ENCODE measurements at regions not wholly inside any gene's neighbourhood (a gene's known extent, or its start where the extent isn't known, plus 50 kb on each side); places are given as distances from the start of the nearest gene placed in this dataset.

- no peak overlapping the region for H3K4me3 ChIP-seq (ENCODE audit: low read depth, low read length)
- DNase-seq (ENCODE audit: low read depth in 4 of 6, low spot score in 6 of 6): peak in 1 of 6 donors; percentile 7
- no CpG with 5 or more reads among the region's 1 CpG for WGBS (ENCODE audit: insufficient coverage)
Observed at GRCh38 chr13:90156390-90156789, 1191.1 kb upstream of the MIR17HG start.

GRCh38 chr13:90168953-90169352 is 1178.5 kb upstream of the MIR17HG start:
- no peak overlapping the region for H3K27ac ChIP-seq (ENCODE audit: low read depth, low read length)
- no CpG with 5 or more reads among the region's 1 CpG for WGBS (ENCODE audit: insufficient coverage)
- H3K4me3 ChIP-seq (ENCODE audit: low read depth, low read length): no peak overlapping the region
- no peaks in the 10 kb centered on the region for H3K9me3 ChIP-seq (ENCODE audit: control insufficient read depth, insufficient read depth, low read length)
- H3K36me3 ChIP-seq (ENCODE audit: control insufficient read depth, insufficient read depth, low read length): no peaks in the 10 kb centered on the region
- H3K4me1 ChIP-seq (ENCODE audit: control insufficient read depth, insufficient read depth, low read length): no peaks in the 10 kb centered on the region
- DNase-seq (ENCODE audit: low read depth in 4 of 6, low spot score in 6 of 6): no peak
- H3K27me3 ChIP-seq (ENCODE audit: control insufficient read depth, insufficient read depth, low read length): no peaks in the 10 kb centered on the region

More at GRCh38 chr13:90156390-90156789, 1191.1 kb upstream of the MIR17HG start:
- Histone ChIP-seq H3K36me3 (ENCODE audit: control insufficient read depth, insufficient read depth, low read length) (no peaks in the 10 kb centered on the region), H3K27ac (ENCODE audit: low read depth, low read length) (no peak overlapping the region), H3K27me3 (ENCODE audit: control insufficient read depth, insufficient read depth, low read length) (no peaks in the 10 kb centered on the region), H3K4me1 (ENCODE audit: control insufficient read depth, insufficient read depth, low read length) (no peaks in the 10 kb centered on the region), H3K9me3 (ENCODE audit: control insufficient read depth, insufficient read depth, low read length) (no peaks in the 10 kb centered on the region)

DNA sequence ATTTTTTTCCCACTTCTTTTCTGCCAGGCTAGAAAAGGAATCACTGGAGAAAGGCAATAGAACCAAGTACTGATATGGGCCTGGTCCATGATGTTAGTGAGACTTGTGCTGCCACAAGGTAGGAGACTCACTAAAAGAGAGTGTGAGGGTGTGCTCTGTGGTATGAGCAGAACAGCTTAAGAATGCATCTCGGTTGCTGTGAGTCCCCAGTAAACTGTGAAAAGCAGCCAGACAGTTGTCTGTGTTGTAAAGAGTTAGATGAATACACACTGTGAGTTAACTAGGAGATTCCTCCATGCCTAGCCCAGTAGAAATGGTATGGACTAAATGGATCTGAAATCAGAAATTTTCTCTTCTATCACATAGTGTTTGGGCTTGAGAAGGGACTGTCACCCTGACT is 1177.3 kb upstream of the MIR17HG start:
- H3K4me3 ChIP-seq (ENCODE audit: low read depth, low read length): no peak overlapping the region
- no peak for DNase-seq (ENCODE audit: low read depth in 4 of 6, low spot score in 6 of 6)
- no peaks in the 10 kb centered on the region for H3K4me1 ChIP-seq (ENCODE audit: control insufficient read depth, insufficient read depth, low read length)
- 83% methylated on average over 1 of the region's 1 CpG for WGBS (ENCODE audit: insufficient coverage)
- H3K9me3 ChIP-seq (ENCODE audit: control insufficient read depth, insufficient read depth, low read length): no peaks in the 10 kb centered on the region
- no peak overlapping the region for H3K27ac ChIP-seq (ENCODE audit: low read depth, low read length)
- no peaks in the 10 kb centered on the region for H3K36me3 ChIP-seq (ENCODE audit: control insufficient read depth, insufficient read depth, low read length)
- no peaks in the 10 kb centered on the region for H3K27me3 ChIP-seq (ENCODE audit: control insufficient read depth, insufficient read depth, low read length)

DNA sequence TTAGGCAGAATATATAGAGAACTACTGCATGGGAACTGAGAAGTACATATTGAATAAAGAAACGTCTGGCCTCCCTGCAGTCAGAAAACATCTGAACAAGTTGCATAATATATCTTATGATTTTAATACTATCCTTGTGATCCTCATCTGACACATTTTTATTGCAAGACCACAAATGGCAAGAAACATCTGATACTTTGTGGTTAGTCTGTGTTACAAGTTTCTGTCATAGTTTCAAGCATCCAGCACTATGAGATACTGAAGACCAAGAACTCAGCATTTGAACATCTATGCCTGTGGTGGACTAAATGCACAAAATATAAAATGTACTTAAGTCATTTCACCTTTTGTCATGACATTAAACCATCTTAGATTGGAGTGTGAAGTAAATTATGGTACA is 1175.8 kb upstream of the MIR17HG start:
- Histone ChIP-seq H3K4me1 (ENCODE audit: control insufficient read depth, insufficient read depth, low read length) (no peaks in the 10 kb centered on the region), H3K27ac (ENCODE audit: low read depth, low read length) (no peak overlapping the region), H3K4me3 (ENCODE audit: low read depth, low read length) (no peak overlapping the region), H3K27me3 (ENCODE audit: control insufficient read depth, insufficient read depth, low read length) (no peaks in the 10 kb centered on the region), H3K9me3 (ENCODE audit: control insufficient read depth, insufficient read depth, low read length) (no peaks in the 10 kb centered on the region), H3K36me3 (ENCODE audit: control insufficient read depth, insufficient read depth, low read length) (no peaks in the 10 kb centered on the region)
- WGBS (ENCODE audit: insufficient coverage): no CpG with 5 or more reads among the region's 1 CpG
- no peak for DNase-seq (ENCODE audit: low read depth in 4 of 6, low spot score in 6 of 6)

- DNase-seq (ENCODE audit: low read depth in 4 of 6, low spot score in 6 of 6): peak in 2 of 6 donors; percentile 77 to 85
Observed at GRCh38 chr13:90177512-90177911, 1170.0 kb upstream of the MIR17HG start.

GRCh38 chr13:90184355-90184754 is 1163.1 kb upstream of the MIR17HG start:
- no peaks in the 10 kb centered on the region for H3K36me3 ChIP-seq (ENCODE audit: control insufficient read depth, insufficient read depth, low read length)
- H3K9me3 ChIP-seq (ENCODE audit: control insufficient read depth, insufficient read depth, low read length): no peaks in the 10 kb centered on the region
- no CpG with 5 or more reads among the region's 1 CpG for whole genome bisulfite sequencing (ENCODE audit: insufficient coverage)
- no peak overlapping the region for H3K27ac ChIP-seq (ENCODE audit: low read depth, low read length)
- H3K4me1 ChIP-seq (ENCODE audit: control insufficient read depth, insufficient read depth, low read length): no peaks in the 10 kb centered on the region
- no peaks in the 10 kb centered on the region for H3K27me3 ChIP-seq (ENCODE audit: control insufficient read depth, insufficient read depth, low read length)
- no peak for DNase-seq (ENCODE audit: low read depth in 4 of 6, low spot score in 6 of 6)
- no peak overlapping the region for H3K4me3 ChIP-seq (ENCODE audit: low read depth, low read length)

More at GRCh38 chr13:90177512-90177911, 1170.0 kb upstream of the MIR17HG start:
- no peaks in the 10 kb centered on the region for H3K4me1 ChIP-seq (ENCODE audit: control insufficient read depth, insufficient read depth, low read length)
- H3K27ac ChIP-seq (ENCODE audit: low read depth, low read length): no peak overlapping the region
- no CpG with 5 or more reads among the region's 1 CpG for WGBS (ENCODE audit: insufficient coverage)
- H3K4me3 ChIP-seq (ENCODE audit: low read depth, low read length): no peak overlapping the region
- no peaks in the 10 kb centered on the region for H3K27me3 ChIP-seq (ENCODE audit: control insufficient read depth, insufficient read depth, low read length)
- no peaks in the 10 kb centered on the region for H3K9me3 ChIP-seq (ENCODE audit: control insufficient read depth, insufficient read depth, low read length)
- H3K36me3 ChIP-seq (ENCODE audit: control insufficient read depth, insufficient read depth, low read length): no peaks in the 10 kb centered on the region

DNA sequence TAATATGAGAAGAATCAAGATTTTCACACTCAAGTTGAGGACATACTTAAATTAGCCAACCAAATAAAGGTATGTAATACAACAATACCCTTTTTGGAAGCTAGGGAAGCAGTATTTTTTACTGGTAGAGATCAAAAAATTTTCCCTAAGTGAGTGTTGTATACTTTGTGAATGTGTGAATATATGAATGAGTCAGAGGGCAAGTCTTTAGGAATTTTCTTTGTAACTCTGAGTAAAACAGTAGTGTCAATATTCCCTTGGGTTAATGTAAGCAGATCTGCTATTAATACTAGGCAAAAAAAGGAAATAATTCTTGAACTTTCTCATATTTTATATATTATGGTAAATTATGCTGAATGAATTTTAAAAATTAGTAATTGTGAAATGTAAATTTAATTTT is 1161.8 kb upstream of the MIR17HG start:
- H3K4me1 ChIP-seq (ENCODE audit: control insufficient read depth, insufficient read depth, low read length): no peaks in the 10 kb centered on the region
- no peaks in the 10 kb centered on the region for H3K9me3 ChIP-seq (ENCODE audit: control insufficient read depth, insufficient read depth, low read length)
- H3K27me3 ChIP-seq (ENCODE audit: control insufficient read depth, insufficient read depth, low read length): no peaks in the 10 kb centered on the region
- no peak for DNase-seq (ENCODE audit: low read depth in 4 of 6, low spot score in 6 of 6)
- H3K36me3 ChIP-seq (ENCODE audit: control insufficient read depth, insufficient read depth, low read length): no peaks in the 10 kb centered on the region
- no peak overlapping the region for H3K4me3 ChIP-seq (ENCODE audit: low read depth, low read length)
- H3K27ac ChIP-seq (ENCODE audit: low read depth, low read length): no peak overlapping the region

GRCh38 chr13:90187478-90188350 is 1159.8 kb upstream of the MIR17HG start:
- Histone ChIP-seq H3K27ac (ENCODE audit: low read depth, low read length) (no peak overlapping the region), H3K27me3 (ENCODE audit: control insufficient read depth, insufficient read depth, low read length) (no peaks in the 10 kb centered on the region), H3K9me3 (ENCODE audit: control insufficient read depth, insufficient read depth, low read length) (no peaks in the 10 kb centered on the region), H3K4me1 (ENCODE audit: control insufficient read depth, insufficient read depth, low read length) (no peaks in the 10 kb centered on the region), H3K36me3 (ENCODE audit: control insufficient read depth, insufficient read depth, low read length) (no peaks in the 10 kb centered on the region), H3K4me3 (ENCODE audit: low read depth, low read length) (no peak overlapping the region)
- WGBS (ENCODE audit: insufficient coverage): no CpG with 5 or more reads among the region's 5 CpGs
- peak in 2 of 6 donors; percentile 73 to 79 for DNase-seq (ENCODE audit: low read depth in 4 of 6, low spot score in 6 of 6)

GRCh38 chr13:90188351-90188636 is 1159.2 kb upstream of the MIR17HG start:
- Histone ChIP-seq H3K36me3 (ENCODE audit: control insufficient read depth, insufficient read depth, low read length) (no peaks in the 10 kb centered on the region), H3K4me3 (ENCODE audit: low read depth, low read length) (no peak overlapping the region), H3K4me1 (ENCODE audit: control insufficient read depth, insufficient read depth, low read length) (no peaks in the 10 kb centered on the region), H3K9me3 (ENCODE audit: control insufficient read depth, insufficient read depth, low read length) (no peaks in the 10 kb centered on the region), H3K27me3 (ENCODE audit: control insufficient read depth, insufficient read depth, low read length) (no peaks in the 10 kb centered on the region), H3K27ac (ENCODE audit: low read depth, low read length) (no peak overlapping the region)
- no CpG with 5 or more reads among the region's 3 CpGs for WGBS (ENCODE audit: insufficient coverage)
- no peak for DNase-seq (ENCODE audit: low read depth in 4 of 6, low spot score in 6 of 6)

DNA sequence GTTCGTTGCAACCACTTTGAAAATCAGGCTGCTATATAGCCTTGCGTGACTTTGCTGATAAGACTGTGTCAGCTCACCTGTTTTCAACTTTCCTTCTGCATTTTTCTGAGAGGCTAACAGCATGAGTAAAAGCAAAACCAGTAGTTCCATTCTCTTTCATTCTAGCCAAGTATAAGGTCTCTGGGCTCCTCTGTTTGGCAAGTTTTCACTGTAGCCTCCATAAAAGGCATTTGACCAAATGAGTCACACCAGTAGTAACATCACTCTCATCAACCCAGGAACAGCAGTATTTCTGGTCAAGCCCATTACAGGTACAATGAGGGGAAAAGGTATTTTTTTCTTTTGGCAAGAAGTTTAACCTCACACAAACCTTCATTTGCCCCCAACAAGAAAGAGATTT is 1149.8 kb upstream of the MIR17HG start:
- Histone ChIP-seq H3K36me3 (ENCODE audit: control insufficient read depth, insufficient read depth, low read length) (no peaks in the 10 kb centered on the region), H3K9me3 (ENCODE audit: control insufficient read depth, insufficient read depth, low read length) (no peaks in the 10 kb centered on the region), H3K4me1 (ENCODE audit: control insufficient read depth, insufficient read depth, low read length) (no peaks in the 10 kb centered on the region), H3K27me3 (ENCODE audit: control insufficient read depth, insufficient read depth, low read length) (no peaks in the 10 kb centered on the region), H3K4me3 (ENCODE audit: low read depth, low read length) (no peak overlapping the region), H3K27ac (ENCODE audit: low read depth, low read length) (no peak overlapping the region)
- DNase-seq (ENCODE audit: low read depth in 4 of 6, low spot score in 6 of 6): no peak
- WGBS (ENCODE audit: insufficient coverage): 74% methylated on average over 2 of the region's 2 CpGs

Data from spinal cord (tissue), 9 donors.